Right lobe of liver (tissue), 6 donors: ENCODE measurements at regions not wholly inside any gene's neighbourhood (a gene's known extent, or its start where the extent isn't known, plus 50 kb on each side); places are given as distances from the start of the nearest gene placed in this dataset.

Experiments used
- ATAC-seq, 4 donors: fragments of 200-7000 bp; cut with Tn5 transposase; one replicate each; pipeline ENCODE4 v1.9.1; 2020; ENCODE audit warnings: mild to moderate bottlenecking in 4 of 4, moderate library complexity in 4 of 4
- DNase-seq, 3 donors: peaks; one replicate each; pipeline ENCODE4 v3.0.0-alpha.2; 2020
- H3K27ac ChIP-seq, 3 donors: fragments of 200-600 bp; one replicate each; pipeline ENCODE4 v1.8.0; 2022
- H3K27me3 ChIP-seq, 2 donors: fragments of 200-600 bp; one replicate each; pipeline ENCODE4 v1.8.0; 2022
- H3K36me3 ChIP-seq, 4 donors: fragments of 200-600 bp; sonication (generic) in 1 of 4; one replicate each; pipeline versions ENCODE4 v1.5.1 to v1.8.0; 2017 to 2022; ENCODE audit warnings: control low read depth in 1 of 4
- H3K4me1 ChIP-seq, 4 donors: fragments of 200-600 bp; sonication (generic) in 1 of 4; one replicate each; pipeline versions ENCODE4 v1.5.1 to v1.8.0; 2017 to 2022; ENCODE audit warnings: control low read depth in 1 of 4
- H3K4me3 ChIP-seq, 3 donors: fragments of 200-600 bp; one replicate each; pipeline ENCODE4 v1.8.0; 2022
- H3K9me3 ChIP-seq, 4 donors: fragments of 200-600 bp; sonication (generic) in 1 of 4; one replicate each; pipeline versions ENCODE4 v1.5.1 to v1.8.0; 2017 to 2022; ENCODE audit warnings: control low read depth in 1 of 4
- CTCF ChIP-seq, 4 donors: fragments of 200-600 bp in 3 of 4; fragments of 450-650 bp in 1 of 4; IDR thresholded peaks; one replicate each; pipeline versions ENCODE4 v1.5.1 to v1.8.0; 2016 to 2022; ENCODE audit warnings: antibody characterized with exemption in 4 of 4, mild to moderate bottlenecking in 2 of 4
- POLR2A ChIP-seq: fragments of 450-650 bp; IDR thresholded peaks from one replicate; pipeline ENCODE4 v1.6.1; 2017; ENCODE audit warnings: antibody characterized with exemption, mild to moderate bottlenecking
- WGBS: methylation state at CpG from one replicate; pipeline ENCODE4 v1.1.6; 2018; ENCODE audit warnings: low coverage, low lambda C conversion rate; ENCODE audit not compliant: insufficient coverage; ENCODE audit errors: missing lambda C conversion rate; 5-methylcytosine and 5-hydroxymethylcytosine counted together
- intact Hi-C, 2 donors: fragments of 100-400 bp; cut with DNase I; formaldehyde crosslinking; loops; one replicate each; pipeline versions ENCODE4 v1.11.2 to v1.14.1; 2022
- donor health status: DM: no; HTN: yes; CAD: no.
- donor health status: DM: no; HTN: no; CAD: no.
- donor health status: DM: no; HTN: no; CAD: no.
- donor health status: DM: no; HTN: yes; CAD: no.
- donor health status: DM: no; HTN: yes; CAD: no.

DNA sequence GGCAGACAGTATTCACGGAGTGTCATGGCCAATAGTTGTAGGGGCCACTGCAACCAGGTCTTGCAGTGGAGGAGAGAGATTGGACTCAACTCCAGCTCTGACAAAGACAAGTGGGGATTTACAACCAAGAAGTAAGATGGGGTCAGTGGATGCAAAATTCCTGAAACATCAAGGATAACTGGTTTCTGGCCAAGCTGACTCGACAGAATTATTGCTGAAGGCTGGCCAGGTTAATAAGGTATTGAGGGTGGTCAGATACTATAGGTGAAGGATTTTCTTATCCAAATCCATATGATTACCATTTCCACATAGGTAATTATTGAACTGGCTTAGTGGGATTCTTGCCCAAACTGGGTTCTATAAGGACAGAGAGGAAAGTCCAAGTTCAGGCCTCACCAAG, 64.9 kb upstream of the FOXG1 start:
- no peak for TF ChIP-seq CTCF (IDR thresholded peaks at IDR 0.05)
- ATAC-seq (no peak), DNase-seq (no peak)
- Histone ChIP-seq H3K27ac (no peak overlapping the region), H3K4me1 (no peaks in the 10 kb centered on the region), H3K4me3 (no peak overlapping the region), H3K36me3 (no peaks in the 10 kb centered on the region), H3K27me3 (no peaks in the 10 kb centered on the region), H3K9me3 (no peaks in the 10 kb centered on the region)
- intact Hi-C loops = no loop called here
- WGBS = 50% methylated on average over 2 of the region's 2 CpGs

DNA sequence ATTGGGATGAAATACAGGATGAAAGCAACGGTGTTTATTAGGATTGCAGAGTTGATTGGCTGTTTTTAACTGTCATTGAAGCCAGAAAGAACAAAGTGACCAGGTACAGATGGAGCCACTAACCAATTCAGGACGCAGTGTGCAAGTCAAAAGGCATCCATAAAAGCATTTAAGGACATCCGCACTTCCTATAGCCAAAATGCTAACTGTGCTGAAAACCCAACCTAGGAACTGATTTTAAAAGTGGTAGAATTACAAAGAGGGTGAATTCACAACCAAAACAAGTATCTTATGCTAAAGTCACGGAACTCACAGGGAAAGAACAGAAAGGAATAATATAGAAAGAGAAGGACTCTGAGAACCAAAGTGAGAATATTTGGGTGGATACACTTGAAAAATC, 63.1 kb upstream of the FOXG1 start:
- WGBS = 43% methylated on average over 3 of the region's 4 CpGs
- H3K27me3 ChIP-seq = no peaks in the 10 kb centered on the region
- no peak overlapping the region for H3K4me3 ChIP-seq
- no peaks in the 10 kb centered on the region for H3K9me3 ChIP-seq
- DNase-seq (no peak), ATAC-seq (no peak)
- no peak overlapping the region for H3K27ac ChIP-seq
- TF ChIP-seq POLR2A (no peak), CTCF (IDR thresholded peaks at IDR 0.05) (no peak)
- intact Hi-C loops = no loop called here
- no peaks in the 10 kb centered on the region for H3K36me3 ChIP-seq
- H3K4me1 ChIP-seq = no peaks in the 10 kb centered on the region

DNA sequence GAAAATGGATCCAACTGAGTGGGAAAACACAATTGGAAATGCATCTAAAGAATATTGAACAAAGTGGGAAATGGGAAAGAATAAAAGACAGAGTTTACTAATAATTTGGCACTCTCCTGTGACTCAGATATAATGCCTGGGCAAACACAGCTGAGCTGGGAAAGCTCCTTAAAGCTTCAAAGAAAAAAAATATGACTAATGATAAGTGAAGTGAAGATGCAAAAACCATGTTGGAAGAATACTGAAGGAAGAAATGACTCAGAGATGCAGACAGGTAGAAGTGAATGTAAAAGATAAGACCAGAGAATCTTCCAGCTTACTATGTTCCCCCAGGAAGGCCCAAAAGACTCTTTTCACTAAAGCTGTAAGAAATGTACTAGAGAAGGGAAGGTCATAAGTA, 62.4 kb upstream of the FOXG1 start:
- H3K27ac ChIP-seq = no peak overlapping the region
- no peaks in the 10 kb centered on the region for H3K4me1 ChIP-seq
- DNase-seq = no peak
- intact Hi-C loops = no loop called here
- ATAC-seq = no peak
- no peaks in the 10 kb centered on the region for H3K9me3 ChIP-seq
- H3K36me3 ChIP-seq = no peaks in the 10 kb centered on the region
- no peaks in the 10 kb centered on the region for H3K27me3 ChIP-seq
- no peak overlapping the region for H3K4me3 ChIP-seq
- TF ChIP-seq CTCF (IDR thresholded peaks at IDR 0.05) (no peak), POLR2A (no peak)

GRCh38 chr14:28707814-28708213, 58.8 kb upstream of the FOXG1 start:
- ATAC-seq = no peak
- H3K4me3 ChIP-seq = no peak overlapping the region
- no peak overlapping the region for H3K27ac ChIP-seq
- no peak for TF ChIP-seq CTCF (IDR thresholded peaks at IDR 0.05)
- TF ChIP-seq POLR2A = no peak
- 49% methylated on average over 2 of the region's 2 CpGs for WGBS
- no peaks in the 10 kb centered on the region for H3K27me3 ChIP-seq
- intact Hi-C loops = no loop called here
- DNase-seq = no peak
- H3K4me1 ChIP-seq = no peaks in the 10 kb centered on the region
- H3K36me3 ChIP-seq = no peaks in the 10 kb centered on the region
- no peaks in the 10 kb centered on the region for H3K9me3 ChIP-seq

DNA sequence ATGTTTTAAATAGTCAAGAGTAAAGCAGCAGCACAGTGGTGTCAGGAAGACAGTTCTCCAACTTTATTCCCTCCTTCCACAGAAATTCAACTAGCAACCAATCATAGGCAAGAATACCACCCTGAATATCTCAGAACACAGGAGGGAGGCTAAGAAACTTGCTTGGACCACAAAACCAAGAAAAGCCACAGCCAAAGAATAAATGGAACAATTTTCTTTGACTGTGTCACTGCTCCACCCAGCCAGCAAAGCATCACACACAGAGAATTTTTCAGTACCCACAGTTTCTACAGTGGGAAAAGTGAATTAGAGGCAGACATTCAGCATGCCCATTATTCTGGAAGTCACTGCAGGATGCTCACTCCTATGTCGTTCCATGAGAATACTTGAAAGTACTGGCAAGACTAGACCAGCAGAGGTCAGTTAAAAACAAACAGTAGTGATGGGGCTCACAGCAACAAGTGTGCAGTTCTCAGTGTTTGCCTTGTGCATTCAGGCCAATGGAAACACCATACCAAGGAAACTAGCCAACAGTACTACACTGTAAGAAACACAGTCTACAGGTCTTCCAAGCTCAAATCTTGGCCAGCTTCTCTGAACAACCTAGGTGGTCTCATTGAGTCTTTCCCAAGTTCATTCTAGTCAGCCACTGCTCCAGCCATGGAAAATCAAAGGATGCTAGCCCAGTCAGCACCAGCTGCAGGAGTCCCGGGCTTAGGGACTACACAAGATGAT, 56.8 kb upstream of the FOXG1 start:
- ATAC-seq (no peak), DNase-seq (no peak)
- H3K27ac ChIP-seq = no peak overlapping the region
- intact Hi-C loops = no loop called here
- H3K4me3 ChIP-seq = no peak overlapping the region
- H3K36me3 ChIP-seq = no peaks in the 10 kb centered on the region
- no peaks in the 10 kb centered on the region for H3K27me3 ChIP-seq
- TF ChIP-seq CTCF (IDR thresholded peaks at IDR 0.05) (no peak), POLR2A (no peak)
- no peaks in the 10 kb centered on the region for H3K4me1 ChIP-seq
- no peaks in the 10 kb centered on the region for H3K9me3 ChIP-seq
- 38% methylated on average over 2 of the region's 2 CpGs for WGBS
